ENCODE measurements at regions not wholly inside any gene's neighbourhood (a gene's known extent, or its start where the extent isn't known, plus 50 kb on each side); places are given as distances from the start of the nearest gene placed in this dataset.

DNA sequence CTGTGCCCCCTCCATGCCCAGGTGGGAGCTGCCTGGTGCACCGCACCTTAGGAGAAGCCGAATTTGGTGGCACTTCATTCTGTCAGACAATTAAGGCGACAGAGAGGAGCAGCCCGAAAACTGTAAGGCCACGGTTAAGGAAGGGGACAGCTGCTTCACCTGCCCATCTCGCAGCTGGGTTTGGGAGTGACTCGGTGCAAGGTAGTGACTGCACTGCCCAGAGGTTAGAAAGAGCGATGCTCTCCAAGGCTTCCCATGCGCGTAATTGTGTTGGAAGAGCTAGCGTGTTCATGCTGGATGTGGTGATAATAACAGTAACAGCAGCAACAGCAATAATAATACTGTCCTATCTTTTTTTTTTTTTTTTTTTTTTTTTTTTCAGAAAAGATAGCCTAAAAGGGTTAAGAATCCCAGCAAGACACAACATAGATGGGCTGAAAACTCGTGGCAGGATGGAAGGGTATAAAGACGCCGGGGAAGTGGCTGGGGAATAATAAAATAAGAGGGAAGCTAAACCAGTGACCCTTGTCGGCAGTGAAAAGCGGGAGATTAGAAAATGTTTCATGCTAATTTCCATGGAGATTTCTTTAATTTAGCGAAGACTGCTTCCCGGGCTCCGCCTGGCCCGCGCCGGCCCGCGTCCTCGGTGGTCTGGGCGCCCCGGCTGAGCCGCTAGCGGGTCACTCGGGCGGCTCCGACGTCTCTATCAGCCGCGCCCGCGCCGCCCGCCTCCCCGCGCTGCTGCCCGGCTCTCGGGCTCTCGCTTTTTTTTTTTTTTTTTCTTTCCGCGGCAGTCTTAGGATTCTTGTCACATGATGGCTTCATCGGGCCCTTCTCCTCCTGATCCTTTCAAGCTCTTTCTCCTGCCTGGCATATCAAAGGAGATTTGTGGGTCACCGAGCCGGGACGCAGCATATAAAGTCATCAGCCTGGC, 617.1 kb downstream of the NR2F2 start:
- H3K4me3 ChIP-seq: no peak overlapping the region
- H3K27me3 ChIP-seq: no peaks in the 10 kb centered on the region
- no peak for TF ChIP-seq EP300 (IDR thresholded peaks at IDR 0.05)
- H3K36me3 ChIP-seq: no peaks in the 10 kb centered on the region
- WGBS, 3 donors: 21 to 22% (median 21%) methylated on average over 50 of the region's 50 CpGs
- no peak for DNase-seq
- no peak overlapping the region for H3K27ac ChIP-seq
- H3K9me3 ChIP-seq: no peaks in the 10 kb centered on the region
- H3K4me1 ChIP-seq (ENCODE audit: insufficient read depth): no peaks in the 10 kb centered on the region
- intact Hi-C loops (cut with DNase I): no loop called here

DNA sequence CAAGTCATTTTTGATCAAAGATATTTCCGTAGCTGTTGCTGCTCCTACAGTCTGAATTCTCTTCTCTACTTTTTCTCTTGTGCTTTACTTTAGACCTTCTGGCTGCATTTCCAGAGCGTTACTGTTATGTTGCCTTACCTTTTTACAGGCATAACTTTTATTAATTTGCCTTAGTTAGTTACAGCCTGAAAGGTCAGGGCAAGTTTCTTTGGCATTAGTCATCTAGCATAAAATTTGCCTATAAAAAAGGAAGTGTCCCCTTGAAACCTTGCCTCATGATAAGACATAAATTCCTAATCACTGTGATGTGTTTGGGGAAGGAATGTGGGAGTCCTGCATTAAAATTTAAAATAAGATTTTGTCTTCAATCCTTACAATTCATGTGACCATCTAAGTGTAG, 618.5 kb downstream of the NR2F2 start:
- no peaks in the 10 kb centered on the region for H3K4me1 ChIP-seq (ENCODE audit: insufficient read depth)
- intact Hi-C loops (cut with DNase I): no loop called here
- H3K27ac ChIP-seq: no peak overlapping the region
- 86 to 93% (median 91%) methylated on average over 2 of the region's 2 CpGs for WGBS, 3 donors
- no peak for DNase-seq
- TF ChIP-seq POLR2A (IDR thresholded peaks at IDR 0.05) (no peak), EP300 (IDR thresholded peaks at IDR 0.05) (no peak)
- TF ChIP-seq, protein P1, sequence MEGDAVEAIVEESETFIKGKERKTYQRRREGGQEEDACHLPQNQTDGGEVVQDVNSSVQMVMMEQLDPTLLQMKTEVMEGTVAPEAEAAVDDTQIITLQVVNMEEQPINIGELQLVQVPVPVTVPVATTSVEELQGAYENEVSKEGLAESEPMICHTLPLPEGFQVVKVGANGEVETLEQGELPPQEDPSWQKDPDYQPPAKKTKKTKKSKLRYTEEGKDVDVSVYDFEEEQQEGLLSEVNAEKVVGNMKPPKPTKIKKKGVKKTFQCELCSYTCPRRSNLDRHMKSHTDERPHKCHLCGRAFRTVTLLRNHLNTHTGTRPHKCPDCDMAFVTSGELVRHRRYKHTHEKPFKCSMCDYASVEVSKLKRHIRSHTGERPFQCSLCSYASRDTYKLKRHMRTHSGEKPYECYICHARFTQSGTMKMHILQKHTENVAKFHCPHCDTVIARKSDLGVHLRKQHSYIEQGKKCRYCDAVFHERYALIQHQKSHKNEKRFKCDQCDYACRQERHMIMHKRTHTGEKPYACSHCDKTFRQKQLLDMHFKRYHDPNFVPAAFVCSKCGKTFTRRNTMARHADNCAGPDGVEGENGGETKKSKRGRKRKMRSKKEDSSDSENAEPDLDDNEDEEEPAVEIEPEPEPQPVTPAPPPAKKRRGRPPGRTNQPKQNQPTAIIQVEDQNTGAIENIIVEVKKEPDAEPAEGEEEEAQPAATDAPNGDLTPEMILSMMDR (IDR thresholded peaks at IDR 0.05): no peak
- no peak overlapping the region for H3K4me3 ChIP-seq
- H3K27me3 ChIP-seq: no peaks in the 10 kb centered on the region
- no peaks in the 10 kb centered on the region for H3K9me3 ChIP-seq
- no peaks in the 10 kb centered on the region for H3K36me3 ChIP-seq

DNA sequence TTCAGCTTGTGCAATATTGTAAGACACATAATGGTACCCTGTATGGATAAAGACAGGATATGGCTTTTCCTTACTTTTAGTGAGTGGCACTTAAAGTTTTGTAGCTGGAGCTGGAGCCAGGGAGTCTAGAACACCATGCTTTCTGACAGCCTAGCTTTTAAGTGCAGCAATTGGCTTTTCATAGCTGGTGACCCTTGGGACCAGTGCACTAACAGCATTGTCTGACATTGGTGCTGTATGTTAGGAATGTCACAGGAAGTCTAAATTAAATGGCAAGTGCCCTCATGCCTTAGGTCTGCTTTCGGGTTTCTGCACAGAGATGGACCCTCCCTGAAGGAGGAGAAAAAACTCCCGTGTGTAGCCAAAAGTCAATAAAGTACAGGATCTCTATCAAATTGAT, 628.2 kb downstream of the NR2F2 start:
- H3K27ac ChIP-seq: no peak overlapping the region
- H3K4me1 ChIP-seq (ENCODE audit: insufficient read depth): no peaks in the 10 kb centered on the region
- no peak overlapping the region for H3K4me3 ChIP-seq
- H3K27me3 ChIP-seq: no peaks in the 10 kb centered on the region
- intact Hi-C loops (cut with DNase I): no loop called here
- no peaks in the 10 kb centered on the region for H3K36me3 ChIP-seq
- no peak for DNase-seq
- WGBS, 3 donors: 62 to 81% (median 73%) methylated on average over 2 of the region's 2 CpGs
- no peaks in the 10 kb centered on the region for H3K9me3 ChIP-seq
- TF ChIP-seq, protein P1 (IDR thresholded peaks at IDR 0.05): no peak
- TF ChIP-seq POLR2A (IDR thresholded peaks at IDR 0.05) (no peak), EP300 (IDR thresholded peaks at IDR 0.05) (no peak)

DNA sequence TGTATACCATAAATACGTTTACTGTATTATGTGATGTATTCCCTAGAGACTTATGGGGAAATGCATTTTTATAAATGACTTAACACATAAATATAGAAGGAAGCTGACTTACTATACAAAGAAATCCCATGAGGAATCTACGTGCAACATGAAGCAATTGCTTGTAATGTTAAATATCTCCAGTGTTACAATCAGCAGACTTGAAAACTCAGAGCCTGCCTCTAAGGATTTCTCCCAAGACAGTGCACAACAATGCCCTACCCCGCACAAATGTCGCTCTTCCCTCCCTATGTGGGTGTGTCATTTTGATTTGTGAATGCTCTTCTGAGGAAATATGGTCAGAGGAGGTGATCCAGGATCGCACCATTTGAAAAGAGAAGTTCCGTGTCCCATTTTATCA, 629.0 kb downstream of the NR2F2 start:
- Histone ChIP-seq H3K9me3 (no peaks in the 10 kb centered on the region), H3K27me3 (no peaks in the 10 kb centered on the region), H3K36me3 (no peaks in the 10 kb centered on the region), H3K4me3 (no peak overlapping the region), H3K4me1 (ENCODE audit: insufficient read depth) (no peaks in the 10 kb centered on the region), H3K27ac (no peak overlapping the region)
- WGBS, 3 donors: 69 to 80% (median 74%) methylated on average over 6 of the region's 6 CpGs
- TF ChIP-seq EP300 (IDR thresholded peaks at IDR 0.05) (no peak), POLR2A (IDR thresholded peaks at IDR 0.05) (no peak)
- TF ChIP-seq, protein P1 (IDR thresholded peaks at IDR 0.05): no peak
- intact Hi-C loops (cut with DNase I): no loop called here
- DNase-seq: no peak

Measured in ovary (tissue), 7 donors.